Mesodermal cell (in vitro differentiated cells): ENCODE measurements at regions not wholly inside any gene's neighbourhood (a gene's known extent, or its start where the extent isn't known, plus 50 kb on each side); places are given as distances from the start of the nearest gene placed in this dataset.

Experiments used
- H3K27ac ChIP-seq: 2 replicates; pipeline ENCODE4 v1.7.0; 2013; ENCODE audit warnings: mild to moderate bottlenecking, low read depth, low read length, moderate library complexity; ENCODE audit not compliant: severe bottlenecking
- H3K36me3 ChIP-seq: 2 replicates; pipeline ENCODE4 v1.7.1; 2013; ENCODE audit warnings: mild to moderate bottlenecking, low read length, moderate library complexity; ENCODE audit not compliant: control insufficient read depth, insufficient read depth
- H3K4me1 ChIP-seq: one replicate; pipeline ENCODE4 v1.7.1; 2013; ENCODE audit warnings: mild to moderate bottlenecking, low read length; ENCODE audit not compliant: insufficient read depth, control insufficient read depth, poor library complexity, severe bottlenecking
- H3K4me3 ChIP-seq: 2 replicates; pipeline ENCODE4 v1.7.0; 2013; ENCODE audit warnings: low read length, control low read depth, mild to moderate bottlenecking; ENCODE audit not compliant: insufficient read depth, poor library complexity, severe bottlenecking; ENCODE audit errors: extremely low read depth
- H3K9me3 ChIP-seq: 2 replicates; pipeline ENCODE4 v1.7.1; 2013; ENCODE audit warnings: mild to moderate bottlenecking, low read length, moderate library complexity; ENCODE audit not compliant: control insufficient read depth
- WGBS, 2 experiments: methylation state at CpG; one replicate each; pipeline ENCODE4 v1.1.5; 2013; ENCODE audit warnings: missing lambda C conversion rate in 2 of 2; ENCODE audit not compliant: insufficient coverage in 2 of 2; 5-methylcytosine and 5-hydroxymethylcytosine counted together

- H3K4me3 ChIP-seq, result no peak overlapping the region
- H3K9me3 ChIP-seq, result no peaks in the 10 kb centered on the region
- H3K36me3 ChIP-seq, result no peaks in the 10 kb centered on the region
- no peak overlapping the region for H3K27ac ChIP-seq
- H3K4me1 ChIP-seq, result no peaks in the 10 kb centered on the region
These were observed 317.9 kb upstream of the TNP1 start for GRCh38 chr2:217177720-217178119.

- Histone ChIP-seq H3K9me3 (no peaks in the 10 kb centered on the region), H3K4me1 (no peaks in the 10 kb centered on the region), H3K27ac (no peak overlapping the region), H3K4me3 (no peak overlapping the region), H3K36me3 (no peaks in the 10 kb centered on the region)
These were observed 312.0 kb upstream of the TNP1 start for GRCh38 chr2:217171874-217172273.

- Histone ChIP-seq H3K4me1 (no peaks in the 10 kb centered on the region), H3K4me3 (no peak overlapping the region), H3K27ac (no peak overlapping the region), H3K36me3 (no peaks in the 10 kb centered on the region), H3K9me3 (no peaks in the 10 kb centered on the region)
- 67 to 100% methylated on average over 1 of the region's 1 CpG for WGBS, 2 experiments
These were observed 308.6 kb upstream of the TNP1 start for GRCh38 chr2:217168496-217168895.

- H3K27ac ChIP-seq, result no peak overlapping the region
These were observed 307.7 kb upstream of the TNP1 start for GRCh38 chr2:217167531-217167930.

GRCh38 chr2:217166241-217166850, 306.5 kb upstream of the TNP1 start:
- Histone ChIP-seq H3K4me3 (no peak overlapping the region), H3K9me3 (no peaks in the 10 kb centered on the region), H3K27ac (no peak overlapping the region), H3K36me3 (no peaks in the 10 kb centered on the region), H3K4me1 (peaks cover 17% of the 10 kb centered on the region)
- WGBS, 2 experiments, result no CpG with 5 or more reads among the region's 3 CpGs

More at GRCh38 chr2:217167531-217167930, 307.7 kb upstream of the TNP1 start:
- Histone ChIP-seq H3K4me1 (peaks cover 6% of the 10 kb centered on the region), H3K36me3 (no peaks in the 10 kb centered on the region), H3K9me3 (no peaks in the 10 kb centered on the region), H3K4me3 (no peak overlapping the region)

GRCh38 chr2:217165547-217165946, 305.7 kb upstream of the TNP1 start:
- Histone ChIP-seq H3K4me3 (no peak overlapping the region), H3K9me3 (no peaks in the 10 kb centered on the region), H3K36me3 (no peaks in the 10 kb centered on the region), H3K4me1 (peaks cover 23% of the 10 kb centered on the region), H3K27ac (no peak overlapping the region)
- WGBS, 2 experiments, result 75 to 100% methylated on average over 1 of the region's 2 CpGs

- H3K4me1 ChIP-seq, result peaks cover 23% of the 10 kb centered on the region
- H3K4me3 ChIP-seq, result no peak overlapping the region
- H3K9me3 ChIP-seq, result no peaks in the 10 kb centered on the region
- WGBS, 2 experiments, result 95 to 100% methylated on average over 3 to 4 of the region's 4 CpGs
- no peak overlapping the region for H3K27ac ChIP-seq
- H3K36me3 ChIP-seq, result no peaks in the 10 kb centered on the region
These were observed 304.1 kb upstream of the TNP1 start for GRCh38 chr2:217163987-217164386.

GRCh38 chr2:217162533-217162932, 302.7 kb upstream of the TNP1 start:
- no peaks in the 10 kb centered on the region for H3K9me3 ChIP-seq
- peak overlapping the region; percentile 71 for H3K27ac ChIP-seq
- no peaks in the 10 kb centered on the region for H3K36me3 ChIP-seq
- 70 to 79% methylated on average over 6 to 8 of the region's 9 CpGs for WGBS, 2 experiments
- no peak overlapping the region for H3K4me3 ChIP-seq
- peaks cover 23% of the 10 kb centered on the region for H3K4me1 ChIP-seq

- WGBS, 2 experiments, result 77 to 88% methylated on average over 7 of the region's 9 CpGs
- H3K27ac ChIP-seq, result peak overlapping the region; percentile 70
- no peaks in the 10 kb centered on the region for H3K9me3 ChIP-seq
- no peak overlapping the region for H3K4me3 ChIP-seq
- H3K36me3 ChIP-seq, result no peaks in the 10 kb centered on the region
- peaks cover 23% of the 10 kb centered on the region for H3K4me1 ChIP-seq
These were observed 301.4 kb upstream of the TNP1 start for GRCh38 chr2:217160978-217161973.

GRCh38 chr2:217160103-217160743, 300.4 kb upstream of the TNP1 start:
- Histone ChIP-seq H3K27ac (no peak overlapping the region), H3K9me3 (no peaks in the 10 kb centered on the region), H3K4me1 (peaks cover 23% of the 10 kb centered on the region), H3K36me3 (no peaks in the 10 kb centered on the region), H3K4me3 (no peak overlapping the region)
- WGBS, 2 experiments, result no CpG with 5 or more reads among the region's 4 CpGs
